ENCODE measurements at regions not wholly inside any gene's neighbourhood (a gene's known extent, or its start where the extent isn't known, plus 50 kb on each side); places are given as distances from the start of the nearest gene placed in this dataset.

- H3K27me3 ChIP-seq = peaks cover 9% of the 10 kb centered on the region
- DNase-seq = no peak
Observed at GRCh38 chr9:19615036-19615624, 173.7 kb downstream of the SLC24A2 start.

GRCh38 chr9:19614294-19614693, 174.5 kb downstream of the SLC24A2 start:
- no peaks in the 10 kb centered on the region for H3K4me1 ChIP-seq
- no peak for TF ChIP-seq CTCF (IDR thresholded peaks at IDR 0.05; ENCODE audit: low read depth, low read length)
- DNase-seq = no peak
- peaks cover 4% of the 10 kb centered on the region for H3K27me3 ChIP-seq
- no peaks in the 10 kb centered on the region for H3K36me3 ChIP-seq
- H3K9me3 ChIP-seq = no peaks in the 10 kb centered on the region
- H3K4me3 ChIP-seq (ENCODE audit: low read depth, low read length) = no peak overlapping the region

More at GRCh38 chr9:19615036-19615624, 173.7 kb downstream of the SLC24A2 start:
- H3K4me1 ChIP-seq = no peaks in the 10 kb centered on the region
- TF ChIP-seq CTCF (IDR thresholded peaks at IDR 0.05; ENCODE audit: low read depth, low read length) = no peak
- no peaks in the 10 kb centered on the region for H3K36me3 ChIP-seq
- no peaks in the 10 kb centered on the region for H3K9me3 ChIP-seq
- H3K4me3 ChIP-seq (ENCODE audit: low read depth, low read length) = no peak overlapping the region

- H3K4me3 ChIP-seq (ENCODE audit: low read depth, low read length) = no peak overlapping the region
- no peaks in the 10 kb centered on the region for H3K27me3 ChIP-seq
- TF ChIP-seq CTCF (IDR thresholded peaks at IDR 0.05; ENCODE audit: low read depth, low read length) = no peak
- no peaks in the 10 kb centered on the region for H3K36me3 ChIP-seq
- H3K9me3 ChIP-seq = no peaks in the 10 kb centered on the region
- H3K4me1 ChIP-seq = no peaks in the 10 kb centered on the region
- no peak for DNase-seq
Observed at GRCh38 chr9:19600538-19600937, 188.3 kb downstream of the SLC24A2 start.

- DNase-seq = no peak
- Histone ChIP-seq H3K4me1 (no peaks in the 10 kb centered on the region), H3K27me3 (no peaks in the 10 kb centered on the region), H3K4me3 (ENCODE audit: low read depth, low read length) (no peak overlapping the region), H3K36me3 (no peaks in the 10 kb centered on the region), H3K9me3 (no peaks in the 10 kb centered on the region)
- no peak for TF ChIP-seq CTCF (IDR thresholded peaks at IDR 0.05; ENCODE audit: low read depth, low read length)
Observed at GRCh38 chr9:19598722-19599121, 189.9 kb downstream of the ACER2 start.

- no peak for DNase-seq
- H3K4me3 ChIP-seq (ENCODE audit: low read depth, low read length) = no peak overlapping the region
- no peak for TF ChIP-seq CTCF (IDR thresholded peaks at IDR 0.05; ENCODE audit: low read depth, low read length)
- no peaks in the 10 kb centered on the region for H3K4me1 ChIP-seq
- no peaks in the 10 kb centered on the region for H3K9me3 ChIP-seq
- no peaks in the 10 kb centered on the region for H3K36me3 ChIP-seq
- no peaks in the 10 kb centered on the region for H3K27me3 ChIP-seq
Observed at GRCh38 chr9:19597176-19597575, 188.4 kb downstream of the ACER2 start.

GRCh38 chr9:19595003-19595402, 186.2 kb downstream of the ACER2 start:
- no peaks in the 10 kb centered on the region for H3K9me3 ChIP-seq
- no peak for DNase-seq
- H3K27me3 ChIP-seq = no peaks in the 10 kb centered on the region
- H3K4me1 ChIP-seq = no peaks in the 10 kb centered on the region
- H3K4me3 ChIP-seq (ENCODE audit: low read depth, low read length) = no peak overlapping the region
- TF ChIP-seq CTCF (IDR thresholded peaks at IDR 0.05; ENCODE audit: low read depth, low read length) = no peak
- H3K36me3 ChIP-seq = no peaks in the 10 kb centered on the region
